Stomach (tissue), 4 donors: ENCODE measurements at regions not wholly inside any gene's neighbourhood (a gene's known extent, or its start where the extent isn't known, plus 50 kb on each side); places are given as distances from the start of the nearest gene placed in this dataset.

ENCODE experiments used
- EP300 ChIP-seq: sonication (generic); formaldehyde crosslinking; IDR thresholded peaks from one replicate; pipeline ENCODE4 v1.6.1; 2017; ENCODE audit warnings: antibody characterized with exemption
- POLR2A ChIP-seq, 4 donors: fragments of 450-650 bp; IDR thresholded peaks; one replicate each; pipeline ENCODE4 v1.6.1; 2016; ENCODE audit warnings: antibody characterized with exemption in 4 of 4, control low read depth in 2 of 4, mild to moderate bottlenecking in 1 of 4, moderate library complexity in 1 of 4
- TF ChIP-seq, protein P1 (sequence below), 7 experiments: fragments of 450-650 bp in 4 of 7; fragments of 200-600 bp in 3 of 7; sonication (generic) in 3 of 7; IDR thresholded peaks; one replicate each; pipeline ENCODE4 v1.5.1; 2016 to 2019; ENCODE audit warnings: antibody characterized with exemption in 7 of 7, control low read depth in 2 of 7, mild to moderate bottlenecking in 1 of 7

- TF ChIP-seq, protein P1, sequence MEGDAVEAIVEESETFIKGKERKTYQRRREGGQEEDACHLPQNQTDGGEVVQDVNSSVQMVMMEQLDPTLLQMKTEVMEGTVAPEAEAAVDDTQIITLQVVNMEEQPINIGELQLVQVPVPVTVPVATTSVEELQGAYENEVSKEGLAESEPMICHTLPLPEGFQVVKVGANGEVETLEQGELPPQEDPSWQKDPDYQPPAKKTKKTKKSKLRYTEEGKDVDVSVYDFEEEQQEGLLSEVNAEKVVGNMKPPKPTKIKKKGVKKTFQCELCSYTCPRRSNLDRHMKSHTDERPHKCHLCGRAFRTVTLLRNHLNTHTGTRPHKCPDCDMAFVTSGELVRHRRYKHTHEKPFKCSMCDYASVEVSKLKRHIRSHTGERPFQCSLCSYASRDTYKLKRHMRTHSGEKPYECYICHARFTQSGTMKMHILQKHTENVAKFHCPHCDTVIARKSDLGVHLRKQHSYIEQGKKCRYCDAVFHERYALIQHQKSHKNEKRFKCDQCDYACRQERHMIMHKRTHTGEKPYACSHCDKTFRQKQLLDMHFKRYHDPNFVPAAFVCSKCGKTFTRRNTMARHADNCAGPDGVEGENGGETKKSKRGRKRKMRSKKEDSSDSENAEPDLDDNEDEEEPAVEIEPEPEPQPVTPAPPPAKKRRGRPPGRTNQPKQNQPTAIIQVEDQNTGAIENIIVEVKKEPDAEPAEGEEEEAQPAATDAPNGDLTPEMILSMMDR (IDR thresholded peaks at IDR 0.05): no peak
- no peak for TF ChIP-seq POLR2A (IDR thresholded peaks at IDR 0.05)
- no peak for TF ChIP-seq EP300
These were observed 358.4 kb upstream of the PROK2 start for GRCh38 chr3:72143322-72143721.
